Testis (tissue), 2 donors: ENCODE measurements at regions not wholly inside any gene's neighbourhood (a gene's known extent, or its start where the extent isn't known, plus 50 kb on each side); places are given as distances from the start of the nearest gene placed in this dataset.
"Not testable (repeated sequence)": the region's sequence is repeated elsewhere in the genome, so short reads cannot be mapped to it uniquely, and the experiment has no call there.

ENCODE experiments used
- DNase-seq: peaks from one replicate; pipeline ENCODE4 v3.0.0-alpha.2; 2019
- H3K27ac ChIP-seq, 2 donors: fragments of 200-600 bp; sonication (generic); one replicate each; pipeline ENCODE4 v1.5.1; 2019
- H3K27me3 ChIP-seq: fragments of 200-600 bp; sonication (generic); one replicate; pipeline ENCODE4 v1.5.1; 2019
- H3K36me3 ChIP-seq: fragments of 200-600 bp; sonication (generic); one replicate; pipeline ENCODE4 v1.5.1; 2017; ENCODE audit warnings: low read depth; ENCODE audit errors: missing control alignments
- H3K4me1 ChIP-seq: fragments of 200-600 bp; sonication (generic); one replicate; pipeline ENCODE4 v1.5.1; 2019
- H3K4me3 ChIP-seq, 2 donors: fragments of 200-600 bp; sonication (generic); one replicate each; pipeline ENCODE4 v1.5.1; 2017 to 2019
- H3K9me3 ChIP-seq: fragments of 200-600 bp; sonication (generic); one replicate; pipeline ENCODE4 v1.5.1; 2017
- CTCF ChIP-seq, 3 experiments: fragments of 450-650 bp in 2 of 3; fragments of 200-600 bp in 1 of 3; sonication (generic) in 1 of 3; IDR thresholded peaks; one replicate each; pipeline ENCODE4 v1.5.1; 2016 to 2019; ENCODE audit warnings: antibody characterized with exemption in 3 of 3, mild to moderate bottlenecking in 2 of 3, moderate library complexity in 1 of 3
- POLR2A ChIP-seq: fragments of 450-650 bp; IDR thresholded peaks from one replicate; pipeline ENCODE4 v1.6.1; 2017; ENCODE audit warnings: antibody characterized with exemption, mild to moderate bottlenecking, moderate library complexity
- WGBS, 2 donors: methylation state at CpG; one replicate each; pipeline ENCODE4 v1.1.5; 2018; 5-methylcytosine and 5-hydroxymethylcytosine counted together
- intact Hi-C: fragments of 100-400 bp; cut with DNase I; formaldehyde crosslinking; loops from one replicate; pipeline ENCODE4 v1.15.1; 2023; ENCODE audit warnings: low total_unique reads

GRCh38 chr2:118421648-118422047 is 333.4 kb downstream of the INSIG2 start:
- no peak for DNase-seq
- Histone ChIP-seq H3K4me3 (no peak overlapping the region), H3K27ac (no peak overlapping the region), H3K27me3 (no peaks in the 10 kb centered on the region), H3K9me3 (no peaks in the 10 kb centered on the region), H3K4me1 (no peaks in the 10 kb centered on the region), H3K36me3 (no peaks in the 10 kb centered on the region)
- intact Hi-C loops = no loop called here
- no peak for TF ChIP-seq CTCF (IDR thresholded peaks at IDR 0.05)
- whole genome bisulfite sequencing, 2 donors = 59 to 90% methylated on average over 3 of the region's 3 CpGs

GRCh38 chr2:118417406-118418120 is 329.3 kb downstream of the INSIG2 start:
- no peaks in the 10 kb centered on the region for H3K36me3 ChIP-seq
- intact Hi-C loops = no loop called here
- TF ChIP-seq POLR2A (no peak), CTCF (IDR thresholded peaks at IDR 0.05) (no peak)
- H3K9me3 ChIP-seq = no peaks in the 10 kb centered on the region
- H3K27me3 ChIP-seq = no peaks in the 10 kb centered on the region
- WGBS, 2 donors = 83 to 85% methylated on average over 3 of the region's 3 CpGs
- DNase-seq = no peak
- no peaks in the 10 kb centered on the region for H3K4me1 ChIP-seq
- no peak overlapping the region for H3K27ac ChIP-seq
- H3K4me3 ChIP-seq = no peak overlapping the region

GRCh38 chr2:118415186-118415585 is 326.9 kb downstream of the INSIG2 start:
- H3K9me3 ChIP-seq, H3K27ac ChIP-seq, DNase-seq, intact Hi-C loops, H3K4me1 ChIP-seq, H3K4me3 ChIP-seq, H3K27me3 ChIP-seq, H3K36me3 ChIP-seq: not testable (repeated sequence)
- WGBS, 2 donors = 78 to 83% methylated on average over 1 of the region's 1 CpG

- no peak overlapping the region for H3K27ac ChIP-seq
- no peaks in the 10 kb centered on the region for H3K9me3 ChIP-seq
- no peaks in the 10 kb centered on the region for H3K36me3 ChIP-seq
- H3K4me1 ChIP-seq = no peaks in the 10 kb centered on the region
- no peak overlapping the region for H3K4me3 ChIP-seq
- intact Hi-C loops = no loop called here
- no peaks in the 10 kb centered on the region for H3K27me3 ChIP-seq
- 83 to 87% methylated on average over 5 of the region's 5 CpGs for WGBS, 2 donors
- no peak for DNase-seq
- TF ChIP-seq POLR2A = no peak
- no peak for TF ChIP-seq CTCF (IDR thresholded peaks at IDR 0.05)
Observed at GRCh38 chr2:118403658-118404451, 315.6 kb downstream of the INSIG2 start.

- no peak for TF ChIP-seq CTCF (IDR thresholded peaks at IDR 0.05)
- TF ChIP-seq POLR2A = no peak
- Histone ChIP-seq H3K27ac (no peak overlapping the region), H3K36me3 (no peaks in the 10 kb centered on the region), H3K27me3 (no peaks in the 10 kb centered on the region), H3K4me1 (no peaks in the 10 kb centered on the region), H3K4me3 (no peak overlapping the region), H3K9me3 (no peaks in the 10 kb centered on the region)
- DNase-seq = no peak
- intact Hi-C loops = no loop called here
- WGBS, 2 donors = 75 to 80% methylated on average over 2 of the region's 2 CpGs
Observed at GRCh38 chr2:118388771-118389170, 300.5 kb downstream of the INSIG2 start.
